ENCODE measurements at regions not wholly inside any gene's neighbourhood (a gene's known extent, or its start where the extent isn't known, plus 50 kb on each side); places are given as distances from the start of the nearest gene placed in this dataset.

- no peak for DNase-seq
Observed at GRCh38 chr6:84462698-84463097, 235.3 kb upstream of the CEP162 start.

GRCh38 chr6:84461461-84461860, 234.0 kb upstream of the CEP162 start:
- DNase-seq: no peak

GRCh38 chr6:84460491-84460890, 233.0 kb upstream of the CEP162 start:
- no peak for DNase-seq

GRCh38 chr6:84459401-84459800, 232.0 kb upstream of the CEP162 start:
- no peak for DNase-seq

- no peak for DNase-seq
Observed at GRCh38 chr6:84458271-84458670, 230.8 kb upstream of the CEP162 start.

GRCh38 chr6:84457276-84457675, 229.8 kb upstream of the CEP162 start:
- no peak for DNase-seq

- no peak for DNase-seq
Observed at GRCh38 chr6:84456803-84457202, 229.4 kb upstream of the CEP162 start.

GRCh38 chr6:84455511-84456029, 228.1 kb upstream of the CEP162 start:
- no peak for DNase-seq

- peak; percentile 84 for DNase-seq
Observed at GRCh38 chr6:84453499-84453898, 226.1 kb upstream of the CEP162 start.

GRCh38 chr6:84450018-84450417, 222.6 kb upstream of the CEP162 start:
- DNase-seq: no peak

GRCh38 chr6:84449220-84449619, 221.8 kb upstream of the CEP162 start:
- DNase-seq: no peak

GRCh38 chr6:84448331-84448730, 220.9 kb upstream of the CEP162 start:
- DNase-seq: peak; percentile 8

GRCh38 chr6:84447651-84448050, 220.2 kb upstream of the CEP162 start:
- no peak for DNase-seq

GRCh38 chr6:84445068-84445467, 217.6 kb upstream of the CEP162 start:
- no peak for DNase-seq

- peak; percentile 39 for DNase-seq
Observed at GRCh38 chr6:84442208-84442607, 214.8 kb upstream of the CEP162 start.

- no peak for DNase-seq
Observed at GRCh38 chr6:84441456-84441855, 214.0 kb upstream of the CEP162 start.

GRCh38 chr6:84434550-84434949, 207.1 kb upstream of the CEP162 start:
- DNase-seq: no peak

GRCh38 chr6:84432619-84433018, 205.2 kb upstream of the CEP162 start:
- peak; percentile 32 for DNase-seq

- DNase-seq: peak; percentile 39
Observed at GRCh38 chr6:84428300-84428907, 201.0 kb upstream of the CEP162 start.

GRCh38 chr6:84425971-84426705, 198.7 kb upstream of the CEP162 start:
- DNase-seq: no peak

- no peak for DNase-seq
Observed at GRCh38 chr6:84424956-84425355, 197.5 kb upstream of the CEP162 start.

- DNase-seq: peak; percentile 24
Observed at GRCh38 chr6:84422380-84422968, 195.0 kb upstream of the CEP162 start.

GRCh38 chr6:84421031-84421430, 193.6 kb upstream of the CEP162 start:
- DNase-seq: no peak

- no peak for DNase-seq
Observed at GRCh38 chr6:84417260-84417659, 189.8 kb upstream of the CEP162 start.
